ENCODE measurements at regions not wholly inside any gene's neighbourhood (a gene's known extent, or its start where the extent isn't known, plus 50 kb on each side); places are given as distances from the start of the nearest gene placed in this dataset.

GRCh38 chr5:124906339-124907097 lies 160.1 kb upstream of the ZNF608 start:
- no peak for TF ChIP-seq CTCF (IDR thresholded peaks at IDR 0.05; ENCODE audit: extremely low read depth in 1 of 2, insufficient read depth in 1 of 2, low read depth in 1 of 2, low read length in 2 of 2)
- no peak for TF ChIP-seq MAX (IDR thresholded peaks at IDR 0.05; ENCODE audit: insufficient read depth, insufficient read length)
- no peak for TF ChIP-seq POLR2AphosphoS5 (IDR thresholded peaks at IDR 0.05; ENCODE audit: insufficient read depth, low read depth, low read length)
- TF ChIP-seq JUN (IDR thresholded peaks at IDR 0.05; ENCODE audit: borderline replicate concordance, insufficient read depth, insufficient read length, low read depth): no peak
- no peak for TF ChIP-seq MYC (IDR thresholded peaks at IDR 0.05; ENCODE audit: low read depth, low read length)
- no peak for TF ChIP-seq POLR2A (IDR thresholded peaks at IDR 0.05; ENCODE audit: low read depth, low read length)
- TF ChIP-seq GATA2 (IDR thresholded peaks at IDR 0.05; ENCODE audit: insufficient read depth, insufficient read length, low read depth, low read length): no peak
- no peak for TF ChIP-seq FOS (IDR thresholded peaks at IDR 0.05; ENCODE audit: borderline replicate concordance, insufficient read depth, low read length)
- no peak for TF ChIP-seq EZH2 (IDR thresholded peaks at IDR 0.05; ENCODE audit: borderline replicate concordance, low read depth, low read length, severe bottlenecking)
- H3K9ac ChIP-seq (replicated peaks; ENCODE audit: extremely low read depth, insufficient read depth, low read length): no peak overlapping the region
- H3K27me3 ChIP-seq (ENCODE audit: control insufficient read depth in 2 of 2, insufficient read depth in 2 of 2, low read length in 2 of 2): no peaks in the 10 kb centered on the region
- no peaks in the 10 kb centered on the region for H3K9me1 ChIP-seq (replicated peaks; ENCODE audit: control insufficient read depth, extremely low read depth, insufficient read depth, low read length)
- no peaks in the 10 kb centered on the region for H3K9me3 ChIP-seq (replicated peaks; ENCODE audit: control insufficient read depth, insufficient read depth, low read length)
- no peaks in the 10 kb centered on the region for H3K79me2 ChIP-seq (ENCODE audit: control insufficient read depth, insufficient read depth, low read length)
- peak; percentile 89 for DNase-seq (ENCODE audit: low read depth, low spot score)
- ChIA-PET POLR2A (no interaction called here), CTCF (no interaction called here)
- no peak overlapping the region for H2AFZ ChIP-seq (ENCODE audit: low read depth, low read length)
- H3K4me2 ChIP-seq (ENCODE audit: insufficient read depth, low read length): no peak overlapping the region
- no peaks in the 10 kb centered on the region for H4K20me1 ChIP-seq (replicated peaks; ENCODE audit: control insufficient read depth, extremely low read depth, insufficient read depth, low read length)
- no TSS peak for BruUV-seq (replicated peaks)
- intact Hi-C loops (cut with micrococcal nuclease): loop anchor here (2.0 to 10.0 kb wide), 8 partner anchors 158 to 969 kb away; no protein-coding TSS in a partner anchor
- H3K36me3 ChIP-seq (ENCODE audit: control insufficient read depth in 2 of 2, extremely low read depth in 1 of 2, insufficient read depth in 2 of 2, low read length in 2 of 2): no peaks in the 10 kb centered on the region
- no peak overlapping the region for H3K4me3 ChIP-seq (replicated peaks in 1 of 3; ENCODE audit: insufficient read depth in 1 of 3, low read depth in 1 of 3, low read length in 3 of 3)
- peak; percentile 80 for FAIRE-seq
- H3K4me1 ChIP-seq (ENCODE audit: control insufficient read depth, extremely low read depth, insufficient read depth, low read length): peaks cover 30% of the 10 kb centered on the region
- H3K27ac ChIP-seq (ENCODE audit: insufficient read depth, low read depth, low read length): no peak overlapping the region
- dilution Hi-C loops (cut with MboI; ENCODE audit: extremely low pct_ligation_motif_present, low sequenced_read_pairs): no loop called here

Data from endothelial cell of umbilical vein (primary cell).